D341Med (cell line): ENCODE measurements at regions not wholly inside any gene's neighbourhood (a gene's known extent, or its start where the extent isn't known, plus 50 kb on each side); places are given as distances from the start of the nearest gene placed in this dataset.
A peak's percentile ranks its signal among the peaks of the same experiment; 100 is the strongest.

Experiments used
- DNase-seq: peaks from one replicate; pipeline ENCODE4 v3.0.0; 2012; ENCODE audit warnings: low spot score

- peak; percentile 41 for DNase-seq
These were observed 112.9 kb downstream of the DLL1 start for GRCh38 chr6:170177772-170178560.

GRCh38 chr6:170176898-170177771 is 113.7 kb downstream of the DLL1 start:
- DNase-seq, result peak; percentile 63

DNA sequence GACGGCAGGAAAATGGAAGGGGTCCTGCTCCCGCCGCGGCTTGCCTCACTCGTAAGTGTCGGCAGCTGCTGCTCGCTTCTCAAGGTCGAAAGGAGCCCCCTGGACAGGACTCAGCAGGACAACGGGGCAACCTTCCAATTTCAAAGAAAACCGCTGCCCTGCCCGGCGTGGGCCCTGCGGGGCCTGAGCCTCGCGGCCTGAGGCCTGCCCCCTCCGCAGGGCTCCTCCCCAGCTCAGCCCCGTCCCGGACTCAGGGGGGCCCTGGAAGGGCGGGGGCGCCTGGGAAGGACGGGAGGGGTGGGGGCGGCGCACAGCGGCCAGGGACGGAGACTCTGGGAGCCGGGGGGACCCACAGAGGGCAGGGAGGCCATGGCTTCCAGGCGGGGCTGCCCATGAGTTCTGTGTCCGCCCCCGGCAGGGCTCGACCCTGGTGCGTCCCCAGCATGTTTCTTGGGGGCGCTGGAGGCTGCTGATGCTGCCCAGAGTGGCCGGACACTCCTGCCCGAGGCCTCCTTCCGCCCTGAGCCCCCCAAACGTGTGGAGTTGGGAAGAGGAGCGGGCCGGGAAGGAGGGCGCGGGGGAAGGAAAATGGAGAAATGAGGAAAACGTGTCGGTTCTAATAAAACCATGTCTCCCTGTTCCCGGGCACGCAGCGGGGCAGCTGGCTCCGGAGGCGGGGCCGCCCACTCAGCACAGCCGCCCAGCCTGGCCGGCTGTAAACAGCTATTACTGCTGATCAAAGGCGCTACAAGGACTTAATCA is 114.6 kb downstream of the DLL1 start:
- peak; percentile 37 for DNase-seq

DNA sequence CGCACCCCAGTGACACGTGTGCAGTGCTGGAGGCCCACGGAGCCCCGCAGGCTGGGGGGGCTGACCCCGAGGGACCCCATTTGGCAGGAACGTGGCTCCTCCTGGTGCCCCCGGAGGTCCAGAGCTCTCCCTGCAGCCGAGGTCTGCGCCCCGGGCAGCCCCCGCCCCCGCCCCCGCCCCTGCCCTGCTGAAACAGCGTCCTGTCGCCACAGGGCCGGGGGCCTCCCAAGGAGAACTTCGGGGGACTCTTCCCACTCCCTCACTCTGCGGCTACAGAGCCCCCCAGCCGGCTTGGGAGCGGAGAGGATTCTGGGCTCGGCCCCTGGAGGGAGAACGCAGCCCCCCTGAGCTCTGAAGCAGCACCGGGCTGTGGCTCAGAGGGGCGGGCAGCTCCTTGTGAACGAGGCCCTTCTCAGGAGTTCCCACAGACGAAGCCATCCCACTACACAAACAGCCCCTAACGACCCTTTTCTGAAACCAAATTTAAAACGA is 115.2 kb downstream of the DLL1 start:
- peak; percentile 20 for DNase-seq

DNA sequence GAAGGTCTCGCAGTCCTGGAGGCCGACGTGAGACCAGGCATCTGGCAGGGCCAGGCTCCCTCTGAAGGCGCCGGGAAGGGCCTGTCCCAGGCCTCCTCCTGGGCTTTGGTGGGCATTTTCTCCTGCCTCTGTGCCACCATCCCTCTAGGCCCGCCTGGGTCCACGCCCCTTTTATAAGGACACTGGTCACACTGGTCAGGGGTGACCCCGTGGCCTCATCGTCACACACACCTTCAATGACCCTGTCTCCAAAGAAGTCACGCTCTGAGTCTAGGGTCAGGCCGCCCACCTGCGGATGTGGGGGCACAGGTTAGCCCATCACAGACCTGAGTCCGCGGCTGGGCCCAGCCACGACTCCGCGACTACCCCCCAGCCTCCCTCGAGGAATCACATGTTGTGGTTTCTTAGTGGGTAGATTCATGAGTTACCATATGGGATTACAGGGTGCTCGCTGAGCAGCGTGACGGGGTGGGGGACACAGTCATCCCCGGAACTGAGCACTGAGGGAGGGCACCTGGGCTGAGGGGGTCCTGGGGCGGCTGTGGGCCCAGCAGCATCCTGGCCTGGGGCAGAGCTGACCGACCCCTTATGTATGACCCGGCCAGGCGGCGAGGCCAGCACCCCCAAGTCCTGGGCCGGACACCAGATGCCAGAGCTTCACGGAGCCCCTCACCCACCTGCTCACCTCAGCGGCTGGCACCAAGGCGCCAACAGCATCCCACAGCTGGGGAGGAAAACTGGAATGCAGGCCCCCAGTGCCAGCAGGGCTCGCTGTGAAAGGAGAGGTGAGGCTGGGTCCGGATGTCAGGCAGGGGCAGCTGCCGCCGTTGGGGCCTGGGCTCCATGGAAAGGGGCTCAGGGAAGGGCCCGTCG is 115.9 kb downstream of the DLL1 start:
- DNase-seq, result peak; percentile 30

DNA sequence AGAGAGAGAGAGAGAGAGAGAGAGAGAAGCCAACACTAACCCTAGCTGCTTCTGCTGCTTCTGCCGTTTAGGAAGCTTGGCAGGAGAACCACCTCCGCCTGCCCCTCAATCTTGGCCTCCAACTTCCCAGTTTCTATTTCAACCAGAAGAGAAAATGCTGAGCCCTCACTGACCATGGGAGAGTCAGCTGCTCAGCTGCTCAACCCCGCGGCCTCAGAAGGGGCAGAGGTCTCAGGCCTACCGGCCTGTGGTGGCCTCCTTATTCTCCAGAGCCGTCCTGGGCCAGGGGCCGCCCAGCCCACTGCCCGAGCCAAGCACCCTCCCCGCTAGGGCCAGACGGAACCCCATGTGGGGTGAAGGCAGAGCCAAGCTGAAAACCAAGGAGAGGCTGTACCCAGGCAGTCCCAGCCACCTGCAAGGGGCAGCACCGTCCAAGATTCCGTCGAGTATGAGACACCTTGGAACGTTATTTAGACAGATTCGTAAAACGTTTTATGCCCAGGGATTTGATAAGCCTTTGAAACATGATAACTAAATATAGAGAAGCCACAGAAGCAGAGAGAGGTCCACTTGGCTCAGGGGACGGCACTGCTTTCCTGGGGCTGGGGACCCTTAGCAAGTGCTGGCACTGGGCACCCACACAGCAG is 116.6 kb downstream of the DLL1 start:
- peak; percentile 22 for DNase-seq

DNA sequence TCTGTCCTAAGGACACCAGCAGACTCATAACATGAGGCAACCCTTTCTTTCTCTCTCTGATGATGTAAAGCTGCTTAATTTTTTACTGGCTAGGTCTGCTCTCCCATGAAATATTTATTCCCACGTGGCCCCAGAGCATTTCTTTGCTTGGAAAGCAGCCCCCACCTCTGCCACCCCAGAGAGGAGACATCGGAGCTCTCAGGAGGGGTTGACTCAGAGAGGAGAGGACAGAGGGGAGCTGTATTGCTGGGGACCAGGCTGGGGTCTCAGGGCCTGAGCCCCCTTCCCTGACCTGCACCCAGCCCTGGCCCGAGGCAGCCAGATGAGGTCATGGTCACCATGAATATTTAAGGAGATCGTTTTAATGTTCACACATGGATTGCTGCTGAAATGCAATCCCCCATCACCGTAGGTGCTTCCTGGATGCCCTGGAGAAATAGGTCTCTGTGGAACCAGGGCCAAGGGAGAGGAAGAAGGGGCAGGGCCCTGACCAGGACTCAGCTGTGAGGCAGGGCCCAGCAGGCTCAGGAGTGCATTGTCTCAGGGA is 117.5 kb downstream of the DLL1 start:
- DNase-seq, result peak; percentile 19

DNA sequence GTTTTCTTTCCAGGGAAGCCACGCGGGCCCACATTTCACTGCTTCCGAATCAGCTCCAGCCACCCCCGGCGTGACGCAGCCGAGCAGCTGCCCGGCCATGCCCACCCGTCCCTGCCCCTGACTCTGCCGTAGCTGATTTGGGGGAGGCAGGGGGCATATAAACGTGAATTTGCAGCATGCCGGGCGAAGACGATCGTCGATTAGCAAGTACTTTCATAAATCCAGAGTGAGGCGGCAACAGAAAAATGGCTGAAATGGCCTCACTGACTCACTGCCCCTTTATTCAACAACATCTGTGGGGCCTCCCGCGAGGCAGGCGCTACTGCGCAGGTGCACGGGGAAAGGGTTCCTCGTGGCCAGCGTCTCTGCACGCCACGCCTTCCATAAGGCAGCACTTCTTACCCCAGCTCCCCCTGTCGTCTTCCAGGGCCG is 118.0 kb downstream of the DLL1 start:
- peak; percentile 14 for DNase-seq

- DNase-seq, result peak; percentile 4
These were observed 118.5 kb downstream of the DLL1 start for GRCh38 chr6:170172392-170172791.

DNA sequence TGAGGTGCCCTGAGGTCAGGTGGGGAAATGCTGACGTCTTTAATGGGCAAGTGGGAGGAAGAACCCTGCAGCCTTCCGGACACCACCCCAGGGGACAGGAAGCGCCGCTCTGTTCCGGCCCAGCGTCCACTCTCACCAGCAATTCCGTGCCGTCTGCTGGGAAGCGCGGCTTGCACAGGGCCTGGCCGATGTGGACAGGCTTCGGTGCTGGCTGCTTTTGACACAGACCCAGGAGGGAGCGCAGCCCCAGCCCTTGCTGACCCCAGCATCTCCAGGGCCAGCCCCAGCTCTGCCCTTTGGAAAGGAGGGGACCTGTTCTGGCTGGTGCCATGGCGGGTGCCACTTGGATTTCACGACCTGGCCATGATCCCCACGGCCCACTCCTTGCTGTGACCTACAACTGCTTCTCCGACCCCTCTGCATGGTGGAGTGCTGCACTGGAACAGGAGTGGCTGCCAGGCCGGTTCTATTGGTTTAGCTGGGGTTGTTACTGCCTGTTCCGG is 123.2 kb downstream of the DLL1 start:
- DNase-seq, result no peak

GRCh38 chr6:170166511-170167122 is 124.3 kb downstream of the DLL1 start:
- DNase-seq, result no peak

DNA sequence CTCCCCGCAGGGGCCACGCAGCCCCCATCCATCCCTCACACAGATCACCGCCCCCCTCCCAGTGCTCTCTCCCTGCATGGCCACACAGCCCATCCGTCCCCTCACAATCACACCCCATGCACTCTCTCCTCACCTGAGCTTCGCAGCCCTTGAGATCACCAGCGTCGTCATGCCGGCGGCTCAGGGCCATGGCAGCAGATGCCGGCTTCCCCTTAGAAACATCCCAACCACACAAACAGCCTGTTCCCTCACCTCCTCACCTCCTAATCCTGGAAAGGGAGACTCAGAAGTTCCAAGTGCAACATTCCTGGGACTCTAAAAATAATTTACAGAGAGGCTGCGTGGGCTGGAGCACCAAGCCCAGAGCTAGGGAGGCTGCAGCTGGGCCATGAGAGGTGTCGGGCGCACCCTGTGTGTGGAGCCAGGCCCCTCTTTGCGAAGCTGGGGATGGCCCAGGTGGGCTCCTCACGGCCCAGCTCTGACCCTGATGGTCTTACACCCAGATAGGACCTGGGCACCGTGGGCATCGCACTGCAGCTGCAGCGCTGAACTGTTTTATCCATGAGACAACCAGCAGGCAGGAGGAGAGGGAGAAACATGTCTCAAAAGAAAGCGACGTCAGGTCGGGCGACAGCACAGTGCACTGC is 125.3 kb downstream of the DLL1 start:
- DNase-seq, result no peak

- no peak for DNase-seq
These were observed 125.8 kb downstream of the DLL1 start for GRCh38 chr6:170165085-170165470.

GRCh38 chr6:170164271-170164900 is 126.5 kb downstream of the DLL1 start:
- DNase-seq, result no peak

DNA sequence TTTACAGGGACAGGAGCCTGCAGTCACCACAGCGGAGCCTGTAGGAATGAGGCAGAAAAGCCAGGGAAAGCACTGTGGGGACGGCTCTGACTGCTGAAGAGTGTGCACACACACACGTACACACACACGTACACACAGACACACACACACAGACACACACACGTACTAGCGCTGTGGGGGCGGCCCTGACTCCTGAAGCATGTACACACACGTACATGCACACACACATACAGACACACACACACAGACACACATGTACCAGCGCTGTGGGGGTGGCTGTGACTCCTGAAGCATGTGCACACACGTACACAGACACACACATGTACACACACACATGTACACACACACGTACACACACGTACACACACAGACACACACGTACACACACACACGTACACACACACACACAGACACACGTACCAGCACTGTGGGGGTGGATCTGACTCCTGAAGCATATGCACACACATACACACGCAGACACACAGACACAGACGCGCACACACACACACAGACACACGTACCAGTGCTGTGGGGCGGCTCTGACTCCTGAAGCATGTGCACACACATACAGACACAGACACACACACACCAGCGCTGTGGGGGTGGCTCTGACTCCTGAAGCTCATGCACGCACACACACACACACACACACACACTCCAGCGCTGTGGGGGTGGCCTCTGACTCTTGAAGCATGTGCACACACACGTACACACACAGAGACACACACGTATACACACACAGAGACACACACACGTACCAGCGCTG is 127.3 kb downstream of the DLL1 start:
- no peak for DNase-seq

DNA sequence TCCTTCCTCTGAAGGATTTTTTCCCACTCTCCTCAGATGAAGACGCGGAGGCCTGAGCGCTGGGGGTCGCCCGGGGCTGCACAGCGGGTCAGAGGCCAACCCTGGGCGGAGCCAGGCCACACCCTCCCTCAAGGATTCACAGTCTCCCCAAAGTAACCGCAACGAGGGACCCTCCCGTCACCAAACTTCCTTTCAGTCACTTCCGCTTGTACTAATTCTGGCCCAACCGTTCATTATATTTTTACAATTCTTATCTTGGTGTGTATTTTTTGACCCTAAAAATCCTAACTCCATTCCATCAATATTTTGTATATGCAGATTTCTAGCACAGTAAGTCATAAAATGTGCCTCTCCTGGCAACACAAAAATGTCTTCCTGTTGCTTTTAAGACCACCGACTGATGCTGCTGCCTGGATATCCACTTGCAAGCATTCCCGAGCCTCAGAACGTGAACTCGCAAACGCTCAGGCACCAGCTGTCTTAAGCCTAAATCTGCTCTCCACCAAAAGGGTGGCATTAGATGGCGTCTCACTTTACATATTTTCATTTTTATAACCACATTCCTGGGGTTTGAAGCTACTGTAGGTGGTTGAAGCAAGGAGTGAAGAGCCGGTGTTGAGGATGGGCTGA is 128.0 kb downstream of the DLL1 start:
- DNase-seq, result no peak

GRCh38 chr6:170162011-170162774 is 128.7 kb downstream of the DLL1 start:
- no peak for DNase-seq
